H1 (cell line): ENCODE measurements at regions not wholly inside any gene's neighbourhood (a gene's known extent, or its start where the extent isn't known, plus 50 kb on each side); places are given as distances from the start of the nearest gene placed in this dataset.

Experiments
- CTCF ChIA-PET: fragments of 300-600 bp; sonication (Branson Sonifier 250); formaldehyde crosslinking; loops from one replicate; lab custom pipeline; 2021; ENCODE audit not compliant: partially characterized antibody; lab: Charles Lee
- POLR2A ChIA-PET: fragments of 300-600 bp; sonication (Branson Sonifier 250); formaldehyde crosslinking; loops from one replicate; lab custom pipeline; 2021; ENCODE audit warnings: inconsistent platforms; ENCODE audit not compliant: partially characterized antibody; lab: Charles Lee
- DNase-seq, 2 experiments: peaks; one replicate each; pipeline versions ENCODE4 v3.0.0 to v3.0.0-alpha.2; 2010 to 2022; ENCODE audit warnings: low spot score in 2 of 2, low read depth in 1 of 2, mixed read lengths in 1 of 2
- FAIRE-seq: peaks from 2 replicates; lab custom pipeline; 2011; peaks lifted over from hg19 to GRCh38; lab: Jason Lieb, UNC
- H2AFZ ChIP-seq: 2 replicates; pipeline ENCODE4 v1.8.1; 2012; ENCODE audit warnings: low read length, inconsistent platforms
- H2AK5ac ChIP-seq: 2 replicates; pipeline ENCODE4 v1.6.1; 2013; ENCODE audit warnings: low read depth, low read length
- H2BK120ac ChIP-seq: replicated peaks from 2 replicates; pipeline ENCODE3; 2013; ENCODE audit warnings: low read depth, low read length, inconsistent platforms
- H2BK12ac ChIP-seq: 2 replicates; pipeline ENCODE4 v1.6.1; 2013; ENCODE audit warnings: low read depth, low read length
- H2BK15ac ChIP-seq: 2 replicates; pipeline ENCODE4 v1.6.1; 2013; ENCODE audit warnings: low read length
- H2BK20ac ChIP-seq: 2 replicates; pipeline ENCODE4 v1.6.1; 2013; ENCODE audit warnings: low read length
- H2BK5ac ChIP-seq: 2 replicates; pipeline ENCODE4 v1.6.1; 2013; ENCODE audit warnings: low read depth, low read length
- H3K14ac ChIP-seq: 2 replicates; pipeline ENCODE4 v1.6.1; 2013; ENCODE audit warnings: inconsistent platforms; ENCODE audit not compliant: insufficient read length
- H3K18ac ChIP-seq: 2 replicates; pipeline ENCODE4 v1.6.1; 2013; ENCODE audit warnings: low read length; ENCODE audit errors: extremely low read depth
- H3K23ac ChIP-seq: 2 replicates; pipeline ENCODE4 v1.6.1; 2013; ENCODE audit warnings: inconsistent platforms; ENCODE audit not compliant: insufficient read length
- H3K23me2 ChIP-seq: 2 replicates; pipeline ENCODE4 v1.6.1; 2013; ENCODE audit warnings: low read depth, low read length
- H3K27ac ChIP-seq: 2 replicates; pipeline ENCODE4 v1.6.1; 2011; ENCODE audit warnings: low read depth, low read length, inconsistent platforms
- H3K27me3 ChIP-seq, 4 experiments: replicated peaks in 1 of 4; 1 replicate in 1 of 4; 2 replicates in 3 of 4; pipeline versions ENCODE4 v1.6.1 to v1.8.1; 2011 to 2013; ENCODE audit warnings: low read length in 3 of 4, mild to moderate bottlenecking in 3 of 4, inconsistent platforms in 2 of 4, mixed read lengths in 2 of 4, moderate library complexity in 1 of 4; ENCODE audit not compliant: control insufficient read depth in 3 of 4, insufficient read depth in 3 of 4; ENCODE audit errors: extremely low read depth in 1 of 4
- H3K36me3 ChIP-seq, 4 experiments: 2 replicates each; pipeline versions ENCODE4 v1.6.1 to v1.8.1; 2011 to 2013; ENCODE audit warnings: mild to moderate bottlenecking in 4 of 4, low read length in 3 of 4, moderate library complexity in 2 of 4, control low read depth in 1 of 4, inconsistent platforms in 1 of 4; ENCODE audit not compliant: insufficient read depth in 4 of 4, control insufficient read depth in 2 of 4
- H3K4ac ChIP-seq: replicated peaks from 2 replicates; pipeline ENCODE3; 2013; ENCODE audit warnings: low read length, low read depth, mixed read lengths, inconsistent platforms; ENCODE audit not compliant: insufficient read length
- H3K4me1 ChIP-seq, 4 experiments: replicated peaks in 1 of 4; 1 replicate in 1 of 4; 2 replicates in 3 of 4; pipeline versions ENCODE4 v1.6.1 to v1.8.1; 2011 to 2013; ENCODE audit warnings: low read length in 3 of 4, inconsistent platforms in 2 of 4, mixed read lengths in 1 of 4; ENCODE audit not compliant: insufficient read depth in 4 of 4, control insufficient read depth in 3 of 4
- H3K4me2 ChIP-seq, 2 experiments: 2 replicates each; pipeline versions ENCODE4 v1.6.1 to v1.8.1; 2011 to 2013; ENCODE audit warnings: low read depth in 2 of 2, low read length in 2 of 2, control low read depth in 1 of 2, inconsistent platforms in 1 of 2, mild to moderate bottlenecking in 1 of 2; ENCODE audit not compliant: insufficient read depth in 1 of 2
- H3K4me3 ChIP-seq, 4 experiments: fragments of 200-600, 300-600 bp in 1 of 4; sonication (generic), shearing (Covaris generic), sonication (Bioruptor Twin) in 1 of 4; 2 replicates each; pipeline versions ENCODE4 v1.5.1 to v1.8.1; 2011 to 2016; ENCODE audit warnings: low read length in 4 of 4, low read depth in 3 of 4, control low read depth in 2 of 4, inconsistent platforms in 2 of 4, mild to moderate bottlenecking in 2 of 4, mixed read lengths in 1 of 4, moderate library complexity in 1 of 4; ENCODE audit not compliant: insufficient read depth in 2 of 4; ENCODE audit errors: extremely low read depth in 1 of 4
- H3K56ac ChIP-seq: replicated peaks from 2 replicates; pipeline ENCODE3; 2013; ENCODE audit warnings: low read depth, mild to moderate bottlenecking, mixed read lengths, low read length, inconsistent platforms; ENCODE audit not compliant: insufficient read length
- H3K79me1 ChIP-seq: 2 replicates; pipeline ENCODE4 v1.6.1; 2013; ENCODE audit warnings: low read depth, low read length, control low read depth
- H3K79me2 ChIP-seq, 2 experiments: 2 replicates each; pipeline versions ENCODE4 v1.6.1 to v1.8.1; 2012 to 2013; ENCODE audit warnings: low read length in 2 of 2, mild to moderate bottlenecking in 2 of 2, inconsistent platforms in 1 of 2; ENCODE audit not compliant: insufficient read depth in 2 of 2, control insufficient read depth in 1 of 2
- H3K9ac ChIP-seq, 4 experiments: replicated peaks in 1 of 4; 1 replicate in 1 of 4; 2 replicates in 3 of 4; pipeline versions ENCODE4 v1.6.1 to v1.8.1; 2011 to 2013; ENCODE audit warnings: low read depth in 3 of 4, low read length in 3 of 4, control low read depth in 2 of 4, mild to moderate bottlenecking in 2 of 4, moderate library complexity in 2 of 4, inconsistent platforms in 1 of 4; ENCODE audit errors: extremely low read depth in 1 of 4
- H3K9me3 ChIP-seq, 2 experiments: 2 replicates each; pipeline versions ENCODE4 v1.6.1 to v1.8.1; 2012 to 2013; ENCODE audit warnings: mild to moderate bottlenecking in 2 of 2, moderate library complexity in 2 of 2, control low read depth in 1 of 2, inconsistent platforms in 1 of 2, low read depth in 1 of 2, low read length in 1 of 2, mixed read lengths in 1 of 2; ENCODE audit not compliant: insufficient read depth in 2 of 2
- H4K20me1 ChIP-seq, 2 experiments: replicated peaks in 1 of 2; 2 replicates each; pipeline versions ENCODE3 to v1.8.1; 2011 to 2013; ENCODE audit warnings: inconsistent platforms in 2 of 2, low read length in 2 of 2, mild to moderate bottlenecking in 1 of 2; ENCODE audit not compliant: insufficient read depth in 2 of 2, control insufficient read depth in 1 of 2
- H4K5ac ChIP-seq: 2 replicates; pipeline ENCODE4 v1.6.1; 2013; ENCODE audit warnings: low read length, low read depth, mixed read lengths, inconsistent platforms; ENCODE audit not compliant: insufficient read length
- H4K8ac ChIP-seq: 2 replicates; pipeline ENCODE4 v1.8.0; 2013; ENCODE audit warnings: mild to moderate bottlenecking, moderate library complexity, low read length, inconsistent platforms; ENCODE audit not compliant: insufficient read depth; ENCODE audit errors: extremely low read depth
- H4K91ac ChIP-seq: replicated peaks from 2 replicates; pipeline ENCODE3; 2013; ENCODE audit warnings: low read length, mixed read lengths, inconsistent platforms; ENCODE audit not compliant: insufficient read length
- BACH1 ChIP-seq: IDR thresholded peaks from 2 replicates; pipeline ENCODE4 v1.6.1; 2012; ENCODE audit warnings: low read length, improper control_type of control experiment
- CTBP2 ChIP-seq: IDR thresholded peaks from 2 replicates; pipeline ENCODE4 v1.7.0; 2011; ENCODE audit warnings: borderline replicate concordance, mild to moderate bottlenecking, moderate library complexity, mixed read lengths, low read length; ENCODE audit not compliant: insufficient read depth, insufficient read length
- RFX5 ChIP-seq: IDR thresholded peaks from 2 replicates; pipeline ENCODE4 v1.6.1; 2011; ENCODE audit warnings: low read depth, low read length, improper control_type of control experiment, borderline replicate concordance
- SUZ12 ChIP-seq: fragments of 200-600 bp; sonication (generic); IDR thresholded peaks from 2 replicates; pipeline ENCODE4 v1.6.1; 2012; ENCODE audit warnings: mild to moderate bottlenecking, inconsistent platforms, low read length, moderate library complexity, mixed read lengths
- TBP ChIP-seq: IDR thresholded peaks from 2 replicates; pipeline ENCODE4 v1.6.1; 2011; ENCODE audit warnings: low read depth, low read length, improper control_type of control experiment
- WGBS, 2 experiments: shearing (Covaris generic) in 1 of 2; methylation state at CpG; one replicate each; pipeline versions ENCODE4 v1.1.6 to v1.1.7; 2013 to 2015; ENCODE audit warnings: low lambda C conversion rate in 2 of 2, mixed read lengths in 2 of 2, inconsistent platforms in 1 of 2, low coverage in 1 of 2, missing lambda C conversion rate in 1 of 2; ENCODE audit not compliant: insufficient replicate concordance in 2 of 2, insufficient coverage in 1 of 2, insufficient read length in 1 of 2; ENCODE audit errors: extremely low coverage in 1 of 2, missing lambda C conversion rate in 1 of 2; 5-methylcytosine and 5-hydroxymethylcytosine counted together

- Histone ChIP-seq H3K9me3 (no peaks in the 10 kb centered on the region; a peak in 1 of 4 replicates), H3K14ac (no peak overlapping the region), H2BK12ac (no peak overlapping the region), H4K91ac (no peak overlapping the region), H3K4me3 (no peak overlapping the region), H2BK15ac (no peak overlapping the region), H2BK5ac (no peak overlapping the region), H2BK120ac (no peak overlapping the region), H3K9ac (no peak overlapping the region), H3K4me2 (no peak overlapping the region), H3K18ac (no peak overlapping the region), H3K56ac (no peak overlapping the region), H3K27me3 (no peaks in the 10 kb centered on the region), H3K23ac (no peak overlapping the region), H4K5ac (no peak overlapping the region), H3K79me2 (no peaks in the 10 kb centered on the region), H3K23me2 (no peaks in the 10 kb centered on the region), H4K8ac (no peak overlapping the region), H3K4ac (no peak overlapping the region), H4K20me1 (no peaks in the 10 kb centered on the region), H2BK20ac (no peak overlapping the region), H2AK5ac (no peak overlapping the region), H3K27ac (no peak overlapping the region), H3K4me1 (no peaks in the 10 kb centered on the region), H3K79me1 (no peaks in the 10 kb centered on the region), H3K36me3 (no peaks in the 10 kb centered on the region), H2AFZ (no peak overlapping the region)
- DNase-seq (no peak), FAIRE-seq (no peak)
- CTCF ChIA-PET: no interaction called here
- no peak for TF ChIP-seq RFX5
- TF ChIP-seq TBP: no peak
- TF ChIP-seq CTBP2: no peak
- TF ChIP-seq BACH1: no peak
- no peak for TF ChIP-seq SUZ12
- POLR2A ChIA-PET: no interaction called here
- WGBS, 2 experiments: 88% methylated on average over 15 of the region's 15 CpGs; no CpG with 5 or more reads in 1 of the 2 experiments
Measured at GRCh38 chr10:60684091-60684490, 94.2 kb upstream of the CDK1 start.
